Gastroesophageal sphincter (tissue), 3 donors: ENCODE measurements at regions not wholly inside any gene's neighbourhood (a gene's known extent, or its start where the extent isn't known, plus 50 kb on each side); places are given as distances from the start of the nearest gene placed in this dataset.

Source experiments
- CTCF ChIP-seq, 4 experiments: fragments of 200-600 bp in 2 of 4; fragments of 450-650 bp in 2 of 4; sonication (generic) in 1 of 4; IDR thresholded peaks; one replicate each; pipeline ENCODE4 v1.5.1; 2017 to 2019; ENCODE audit warnings: antibody characterized with exemption in 4 of 4, mild to moderate bottlenecking in 2 of 4, moderate library complexity in 2 of 4
- POLR2A ChIP-seq, 2 donors: fragments of 450-650 bp; IDR thresholded peaks; one replicate each; pipeline ENCODE4 v1.6.1; 2017; ENCODE audit warnings: antibody characterized with exemption in 2 of 2, mild to moderate bottlenecking in 2 of 2, moderate library complexity in 1 of 2

GRCh38 chr12:11561411-11561810 is 88.1 kb upstream of the ETV6 start:
- TF ChIP-seq CTCF (IDR thresholded peaks at IDR 0.05) = no peak
- no peak for TF ChIP-seq POLR2A (IDR thresholded peaks at IDR 0.05)
